Ectodermal cell (in vitro differentiated cells): ENCODE measurements at regions not wholly inside any gene's neighbourhood (a gene's known extent, or its start where the extent isn't known, plus 50 kb on each side); places are given as distances from the start of the nearest gene placed in this dataset.

Source experiments
- H3K27ac ChIP-seq: 2 replicates; pipeline ENCODE4 v1.7.0; 2013; ENCODE audit warnings: mild to moderate bottlenecking, low read depth, low read length; ENCODE audit not compliant: insufficient read depth, poor library complexity, severe bottlenecking
- H3K27me3 ChIP-seq: 2 replicates; pipeline ENCODE4 v1.7.0; 2013; ENCODE audit warnings: mild to moderate bottlenecking, low read length; ENCODE audit not compliant: insufficient read depth, control insufficient read depth, poor library complexity, severe bottlenecking
- H3K36me3 ChIP-seq: one replicate; pipeline ENCODE4 v1.7.0; 2013; ENCODE audit warnings: low read length; ENCODE audit not compliant: control insufficient read depth, insufficient read depth
- H3K4me1 ChIP-seq: one replicate; pipeline ENCODE4 v1.7.0; 2013; ENCODE audit warnings: low read length; ENCODE audit not compliant: control insufficient read depth, insufficient read depth
- H3K4me3 ChIP-seq: 2 replicates; pipeline ENCODE4 v1.7.0; 2013; ENCODE audit warnings: low read depth, low read length, control low read depth; ENCODE audit not compliant: insufficient read depth
- H3K9me3 ChIP-seq: 2 replicates; pipeline ENCODE4 v1.7.0; 2013; ENCODE audit warnings: mild to moderate bottlenecking, low read length, moderate library complexity; ENCODE audit not compliant: control insufficient read depth
- WGBS, 2 experiments: methylation state at CpG; one replicate each; pipeline ENCODE4 v1.1.7; 2013; ENCODE audit warnings: missing lambda C conversion rate in 2 of 2; 5-methylcytosine and 5-hydroxymethylcytosine counted together

DNA sequence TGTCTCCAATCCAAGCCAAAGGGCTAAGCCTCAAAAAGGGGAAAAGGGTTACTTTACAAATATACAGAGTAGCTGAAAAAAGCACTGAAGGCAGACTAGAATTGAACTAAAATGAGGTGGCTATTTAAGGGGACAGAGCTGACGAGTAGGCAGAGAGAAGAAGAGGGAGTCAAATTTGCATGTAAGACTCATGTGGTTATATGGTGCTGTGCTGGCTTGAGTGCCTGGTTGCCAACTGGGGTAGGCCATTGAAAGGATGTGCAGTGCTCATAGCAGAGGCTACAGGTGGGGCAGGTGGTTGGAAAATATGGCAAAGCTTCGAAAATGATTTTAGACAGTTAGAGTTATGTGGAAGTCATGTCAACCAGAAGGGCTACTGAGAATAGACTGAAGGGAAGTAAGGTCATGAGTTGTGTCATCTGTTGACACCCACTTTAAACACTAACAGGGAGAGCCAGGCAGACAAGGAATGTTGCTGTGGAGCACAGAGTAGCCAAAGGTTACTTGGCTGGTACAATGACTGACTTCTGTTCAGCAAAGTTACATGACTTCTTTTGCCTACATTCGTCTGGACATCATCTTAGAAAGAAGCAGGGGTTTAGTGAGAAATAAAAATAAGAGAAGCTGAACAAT lies 1210.4 kb downstream of the ADGRL3 start:
- 87 to 90% methylated on average over 3 of the region's 3 CpGs for WGBS, 2 experiments
- Histone ChIP-seq H3K27me3 (no peaks in the 10 kb centered on the region), H3K4me3 (no peak overlapping the region), H3K4me1 (no peaks in the 10 kb centered on the region), H3K27ac (no peak overlapping the region), H3K36me3 (no peaks in the 10 kb centered on the region), H3K9me3 (no peaks in the 10 kb centered on the region)

DNA sequence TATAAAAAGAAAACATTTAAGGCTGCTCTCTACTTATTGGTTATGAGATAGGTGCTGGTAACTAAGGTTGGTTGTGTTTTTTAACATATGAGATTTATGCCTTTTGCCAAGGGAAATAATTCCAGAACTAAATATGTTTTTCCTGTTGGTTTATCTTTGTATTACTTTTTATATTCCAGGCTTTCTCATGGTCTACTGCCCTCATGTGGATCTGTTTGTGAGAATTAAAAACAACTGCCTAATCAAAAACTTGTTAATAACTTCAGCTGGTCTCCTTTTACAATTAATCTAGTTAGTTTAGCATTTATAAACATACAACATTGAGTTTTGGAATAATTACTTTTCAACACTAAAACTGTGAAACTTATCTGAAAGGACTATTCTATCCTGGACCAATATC lies 1208.3 kb downstream of the ADGRL3 start:
- H3K4me1 ChIP-seq, result no peaks in the 10 kb centered on the region
- no peak overlapping the region for H3K4me3 ChIP-seq
- H3K27ac ChIP-seq, result no peak overlapping the region
- H3K36me3 ChIP-seq, result no peaks in the 10 kb centered on the region
- no peaks in the 10 kb centered on the region for H3K9me3 ChIP-seq
- H3K27me3 ChIP-seq, result no peaks in the 10 kb centered on the region

DNA sequence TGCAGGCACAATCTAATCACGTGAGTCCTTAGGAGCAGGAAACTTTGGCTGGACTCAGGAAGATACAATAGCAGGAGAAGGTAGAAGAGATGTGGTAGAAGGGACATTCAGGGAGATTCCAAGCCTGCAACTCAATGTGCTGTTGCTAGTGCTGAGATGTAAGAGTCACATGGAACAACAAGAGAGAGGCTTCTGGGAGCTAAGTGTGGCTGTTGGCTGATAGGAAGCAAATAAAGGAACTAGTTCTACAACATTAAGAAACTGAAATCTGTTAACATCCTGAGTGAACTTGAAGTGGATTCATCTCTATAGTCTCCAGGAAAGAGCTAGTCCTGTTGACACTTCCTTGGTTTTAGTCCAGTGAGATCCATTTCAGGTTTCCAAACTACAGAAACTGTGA lies 1207.4 kb downstream of the ADGRL3 start:
- 94 to 95% methylated on average over 1 of the region's 1 CpG for WGBS, 2 experiments
- Histone ChIP-seq H3K36me3 (no peaks in the 10 kb centered on the region), H3K4me3 (no peak overlapping the region), H3K27me3 (no peaks in the 10 kb centered on the region), H3K27ac (no peak overlapping the region), H3K9me3 (no peaks in the 10 kb centered on the region), H3K4me1 (no peaks in the 10 kb centered on the region)

DNA sequence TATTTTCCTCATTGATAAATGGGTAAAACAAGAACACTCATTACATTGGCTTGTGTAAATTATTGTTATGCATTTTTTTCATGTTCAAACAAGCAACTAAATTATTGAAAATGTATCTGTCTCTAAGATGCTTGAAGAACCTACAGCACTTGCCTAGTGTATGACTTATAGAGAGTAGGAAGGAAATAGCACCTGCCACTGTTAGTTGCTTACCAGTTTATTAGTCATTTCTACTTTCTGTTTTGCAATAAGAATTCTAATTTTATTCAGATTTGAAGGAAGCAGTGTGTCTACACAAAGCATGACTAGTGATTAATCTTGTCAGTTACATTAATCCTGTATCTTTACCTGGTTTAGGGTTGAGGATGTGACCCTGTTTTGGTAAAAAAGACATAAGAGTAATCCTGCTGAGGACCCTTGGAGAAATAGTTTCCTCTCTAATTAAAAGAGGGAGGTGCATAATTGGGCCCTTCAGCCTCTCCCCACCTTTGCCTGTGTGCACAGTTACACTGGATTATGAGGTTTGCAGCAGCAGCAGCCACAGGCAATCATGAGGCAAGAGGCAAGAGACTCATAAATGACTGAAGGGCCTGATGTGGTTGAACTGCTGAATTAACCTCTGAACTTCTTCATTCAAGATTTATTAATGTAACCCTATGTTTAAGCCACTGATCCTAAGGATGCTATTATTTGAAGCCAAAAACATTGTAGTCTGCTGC lies 1202.1 kb downstream of the ADGRL3 start:
- Histone ChIP-seq H3K4me1 (no peaks in the 10 kb centered on the region), H3K36me3 (no peaks in the 10 kb centered on the region), H3K4me3 (no peak overlapping the region), H3K27ac (no peak overlapping the region), H3K27me3 (no peaks in the 10 kb centered on the region), H3K9me3 (no peaks in the 10 kb centered on the region)

DNA sequence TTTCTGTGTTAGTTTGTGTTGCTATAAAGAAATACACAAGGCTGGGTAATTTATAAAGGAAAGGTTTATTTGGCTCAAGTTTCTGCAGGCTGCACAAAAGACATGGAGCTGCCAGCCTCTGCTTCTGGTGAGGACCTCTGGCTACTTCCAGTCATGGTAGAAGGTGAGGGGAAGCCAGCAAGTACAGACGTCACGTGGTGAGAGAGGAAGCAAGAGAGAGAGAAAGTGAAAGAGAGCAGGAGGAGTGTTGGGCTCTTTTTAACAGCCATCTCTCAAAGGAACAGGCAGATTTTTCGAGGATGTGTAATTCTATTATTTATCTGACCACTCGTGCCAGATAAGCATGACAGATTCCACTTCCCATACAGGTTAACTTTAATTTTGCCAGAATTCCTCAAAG lies 1199.1 kb downstream of the ADGRL3 start:
- no peak overlapping the region for H3K27ac ChIP-seq
- no peaks in the 10 kb centered on the region for H3K4me1 ChIP-seq
- no peaks in the 10 kb centered on the region for H3K36me3 ChIP-seq
- no peaks in the 10 kb centered on the region for H3K27me3 ChIP-seq
- H3K9me3 ChIP-seq, result no peaks in the 10 kb centered on the region
- H3K4me3 ChIP-seq, result no peak overlapping the region
- WGBS, 2 experiments, result 84 to 87% methylated on average over 2 to 3 of the region's 4 CpGs

DNA sequence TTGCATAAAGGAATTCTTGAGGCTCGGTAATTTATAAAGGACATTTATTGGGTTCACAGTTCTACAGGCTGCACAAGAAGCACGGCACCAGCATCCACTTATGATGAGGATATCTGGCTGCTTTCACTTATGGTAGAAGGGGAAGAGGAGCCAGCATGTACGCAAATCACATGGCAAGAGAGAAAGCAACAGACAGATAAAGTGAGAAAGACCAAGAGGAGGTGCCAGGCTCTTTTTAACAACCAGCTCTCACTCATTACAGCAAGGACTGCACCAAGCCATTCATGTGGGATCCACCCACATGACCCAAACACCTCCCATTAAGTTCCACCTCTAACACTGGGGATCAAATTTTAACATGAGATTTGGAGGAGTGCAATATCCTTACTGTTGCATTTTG lies 1198.2 kb downstream of the ADGRL3 start:
- Histone ChIP-seq H3K4me3 (no peak overlapping the region), H3K4me1 (no peaks in the 10 kb centered on the region), H3K9me3 (no peaks in the 10 kb centered on the region), H3K27ac (no peak overlapping the region), H3K36me3 (no peaks in the 10 kb centered on the region), H3K27me3 (no peaks in the 10 kb centered on the region)
- 89 to 94% methylated on average over 3 of the region's 3 CpGs for WGBS, 2 experiments

DNA sequence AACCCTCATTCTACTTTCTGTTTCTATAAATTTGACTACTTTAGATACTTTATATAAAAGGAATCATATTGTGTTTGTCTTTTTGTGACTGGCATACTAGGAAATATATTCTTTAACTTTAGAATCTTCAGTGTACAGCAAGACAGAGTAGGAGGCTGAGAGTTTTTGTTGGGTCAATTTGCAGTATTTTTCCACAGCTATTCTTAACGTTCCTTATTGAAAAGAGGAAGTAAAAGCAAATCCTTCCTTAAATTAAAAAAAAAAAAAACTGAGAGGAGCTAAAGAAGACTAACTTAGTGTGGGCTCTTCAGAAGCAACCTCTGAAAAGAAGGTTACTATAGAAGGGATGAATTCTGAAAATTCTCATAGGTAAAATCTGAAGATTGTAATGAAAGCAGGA lies 1194.6 kb downstream of the ADGRL3 start:
- WGBS, 2 experiments, result 100% methylated on average over 1 of the region's 1 CpG; no CpG with 5 or more reads in 1 of the 2 experiments
- no peaks in the 10 kb centered on the region for H3K36me3 ChIP-seq
- no peaks in the 10 kb centered on the region for H3K4me1 ChIP-seq
- H3K4me3 ChIP-seq, result no peak overlapping the region
- H3K27ac ChIP-seq, result no peak overlapping the region
- no peaks in the 10 kb centered on the region for H3K9me3 ChIP-seq
- H3K27me3 ChIP-seq, result no peaks in the 10 kb centered on the region

DNA sequence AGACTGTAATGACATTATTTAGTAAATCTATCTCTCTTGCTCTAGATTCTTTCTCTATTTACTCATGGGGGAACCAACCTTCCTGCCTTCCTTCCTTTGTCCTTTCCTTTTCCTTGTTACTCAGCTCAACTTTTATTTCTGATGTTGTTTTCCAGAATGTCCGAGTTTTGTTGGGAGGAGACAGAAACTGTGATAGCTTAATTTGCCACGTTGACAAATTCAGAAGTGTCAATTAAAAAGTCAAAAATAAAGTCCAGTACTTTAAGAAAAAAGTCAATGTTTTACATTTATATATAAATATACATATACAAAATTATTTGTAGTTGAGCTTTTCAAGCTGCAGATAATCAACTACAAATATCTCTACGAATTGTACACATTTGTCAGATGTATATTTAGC lies 1187.7 kb downstream of the ADGRL3 start:
- Histone ChIP-seq H3K27ac (no peak overlapping the region), H3K9me3 (no peaks in the 10 kb centered on the region)
- 94 to 100% methylated on average over 2 to 3 of the region's 3 CpGs for WGBS, 2 experiments

DNA sequence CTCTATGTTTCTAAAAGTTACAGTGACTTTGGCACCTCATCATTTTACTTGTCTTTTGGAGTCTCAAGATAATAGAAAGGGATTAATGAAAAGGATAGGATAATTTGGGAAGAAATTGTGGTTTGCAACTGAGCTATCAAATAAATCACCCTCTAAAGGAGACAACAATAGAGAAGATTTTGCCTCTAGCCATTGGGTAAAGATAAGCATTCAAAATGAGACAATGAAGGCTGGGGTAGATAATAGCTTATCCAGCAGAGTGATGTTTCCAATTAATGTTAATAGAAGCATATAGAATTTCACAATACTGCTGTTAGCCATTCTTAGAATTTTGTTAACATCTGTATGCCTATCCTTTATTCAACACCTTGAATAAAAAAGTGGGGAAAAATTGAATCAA lies 1177.6 kb downstream of the ADGRL3 start:
- no peak overlapping the region for H3K4me3 ChIP-seq
- no peaks in the 10 kb centered on the region for H3K36me3 ChIP-seq
- H3K9me3 ChIP-seq, result no peaks in the 10 kb centered on the region
- no peaks in the 10 kb centered on the region for H3K4me1 ChIP-seq
- H3K27ac ChIP-seq, result no peak overlapping the region
- H3K27me3 ChIP-seq, result no peaks in the 10 kb centered on the region

More for the DNA sequence above, 1187.7 kb downstream of the ADGRL3 start:
- H3K4me3 ChIP-seq, result no peak overlapping the region
- no peaks in the 10 kb centered on the region for H3K36me3 ChIP-seq
- no peaks in the 10 kb centered on the region for H3K4me1 ChIP-seq
- no peaks in the 10 kb centered on the region for H3K27me3 ChIP-seq

DNA sequence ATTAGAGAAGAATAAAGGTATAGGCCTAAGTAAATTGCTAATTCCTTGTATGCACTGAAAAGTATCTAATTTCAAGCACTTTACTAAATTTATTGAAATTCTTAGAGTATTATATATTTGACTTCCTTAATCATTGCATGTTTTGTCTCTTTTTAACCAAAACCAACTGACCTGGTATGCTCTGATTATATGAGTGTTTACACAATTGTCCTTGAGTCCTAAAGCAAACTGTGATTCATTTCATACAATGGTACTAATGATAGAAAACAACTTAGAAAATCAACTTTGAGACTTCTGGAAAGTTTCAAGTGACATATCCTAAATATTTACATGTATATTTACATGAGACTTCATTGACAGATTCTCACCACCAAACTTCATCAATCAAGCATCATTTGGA lies 1177.1 kb downstream of the ADGRL3 start:
- H3K4me1 ChIP-seq, result no peaks in the 10 kb centered on the region
- no peak overlapping the region for H3K27ac ChIP-seq
- no peaks in the 10 kb centered on the region for H3K27me3 ChIP-seq
- H3K4me3 ChIP-seq, result no peak overlapping the region
- H3K9me3 ChIP-seq, result no peaks in the 10 kb centered on the region
- no peaks in the 10 kb centered on the region for H3K36me3 ChIP-seq

DNA sequence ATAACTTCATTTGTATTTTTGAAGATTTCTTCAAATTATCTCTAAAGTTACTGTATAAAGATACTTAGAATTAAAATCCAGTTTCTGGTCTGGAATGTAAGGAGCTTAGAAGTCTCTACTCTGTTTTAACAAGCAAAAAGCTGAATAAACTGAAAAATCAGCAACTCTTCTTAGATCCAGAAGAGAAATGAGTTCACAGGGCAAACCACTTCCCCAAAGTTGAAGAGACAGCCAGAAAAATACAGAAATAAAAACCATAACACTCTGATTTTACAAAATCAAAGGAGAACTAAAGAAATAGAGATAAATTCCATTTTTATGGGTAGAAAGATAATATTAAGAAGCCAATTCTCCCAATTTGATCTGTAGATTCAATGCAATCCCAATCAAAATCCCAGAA lies 1166.8 kb downstream of the ADGRL3 start:
- Histone ChIP-seq H3K4me1 (no peaks in the 10 kb centered on the region), H3K27me3 (no peaks in the 10 kb centered on the region), H3K9me3 (no peaks in the 10 kb centered on the region), H3K36me3 (no peaks in the 10 kb centered on the region), H3K27ac (no peak overlapping the region), H3K4me3 (no peak overlapping the region)
